ENCODE measurements at regions not wholly inside any gene's neighbourhood (a gene's known extent, or its start where the extent isn't known, plus 50 kb on each side); places are given as distances from the start of the nearest gene placed in this dataset.
"Not testable (repeated sequence)": the region's sequence is repeated elsewhere in the genome, so short reads cannot be mapped to it uniquely, and the experiment has no call there.

- Mint-ChIP-seq H3K36me3 (no peaks in the 10 kb centered on the region), H3K27ac (no peak overlapping the region), H3K27me3 (no peaks in the 10 kb centered on the region), H3K9me3 (no peaks in the 10 kb centered on the region), H3K4me3 (no peak overlapping the region), H3K4me1 (ENCODE audit: unreplicated experiment) (peaks cover 10% of the 10 kb centered on the region)
- no peak for TF ChIP-seq CTCF (conservative IDR thresholded peaks at IDR 0.05)
- DNase-seq (ENCODE audit: extremely low spot score, unreplicated experiment), result no peak
These were observed 134.0 kb upstream of the MARCKS start for GRCh38 chr6:113723182-113723581.

GRCh38 chr6:113724927-113725326 lies 132.2 kb upstream of the MARCKS start:
- DNase-seq (ENCODE audit: extremely low spot score, unreplicated experiment); H3K36me3 Mint-ChIP-seq; H3K9me3 Mint-ChIP-seq; H3K4me3 Mint-ChIP-seq; H3K27me3 Mint-ChIP-seq; H3K27ac Mint-ChIP-seq: not testable (repeated sequence)
- H3K4me1 Mint-ChIP-seq (ENCODE audit: unreplicated experiment), result peaks cover 10% of the 10 kb centered on the region

GRCh38 chr6:113731541-113731940 lies 125.6 kb upstream of the MARCKS start:
- Mint-ChIP-seq H3K4me1 (ENCODE audit: unreplicated experiment) (peaks cover 26% of the 10 kb centered on the region), H3K27ac (no peak overlapping the region), H3K9me3 (peaks cover 5% of the 10 kb centered on the region), H3K36me3 (no peaks in the 10 kb centered on the region), H3K4me3 (no peak overlapping the region), H3K27me3 (no peaks in the 10 kb centered on the region)
- no peak for DNase-seq (ENCODE audit: extremely low spot score, unreplicated experiment)
- no peak for TF ChIP-seq CTCF (conservative IDR thresholded peaks at IDR 0.05)

GRCh38 chr6:113732384-113732966 lies 124.7 kb upstream of the MARCKS start:
- TF ChIP-seq CTCF (conservative IDR thresholded peaks at IDR 0.05), result peak; percentile 74
- peak overlapping the region; percentile 45 for H3K4me3 Mint-ChIP-seq
- H3K9me3 Mint-ChIP-seq, result peaks cover 5% of the 10 kb centered on the region
- H3K4me1 Mint-ChIP-seq (ENCODE audit: unreplicated experiment), result peaks cover 26% of the 10 kb centered on the region
- no peak for DNase-seq (ENCODE audit: extremely low spot score, unreplicated experiment)
- no peaks in the 10 kb centered on the region for H3K27me3 Mint-ChIP-seq
- peak overlapping the region; percentile 2 for H3K27ac Mint-ChIP-seq
- no peaks in the 10 kb centered on the region for H3K36me3 Mint-ChIP-seq

- H3K36me3 Mint-ChIP-seq, result no peaks in the 10 kb centered on the region
- DNase-seq (ENCODE audit: extremely low spot score, unreplicated experiment), result no peak
- no peaks in the 10 kb centered on the region for H3K27me3 Mint-ChIP-seq
- peak overlapping the region; percentile 2 for H3K27ac Mint-ChIP-seq
- peak overlapping the region; percentile 43 for H3K4me3 Mint-ChIP-seq
- peaks cover 5% of the 10 kb centered on the region for H3K9me3 Mint-ChIP-seq
- H3K4me1 Mint-ChIP-seq (ENCODE audit: unreplicated experiment), result peaks cover 22% of the 10 kb centered on the region
- TF ChIP-seq CTCF (conservative IDR thresholded peaks at IDR 0.05), result no peak
These were observed 123.8 kb upstream of the MARCKS start for GRCh38 chr6:113733381-113733780.

- Mint-ChIP-seq H3K27me3 (no peaks in the 10 kb centered on the region), H3K4me1 (ENCODE audit: unreplicated experiment) (peaks cover 22% of the 10 kb centered on the region), H3K4me3 (no peak overlapping the region), H3K36me3 (peaks cover 3% of the 10 kb centered on the region), H3K9me3 (peaks cover 4% of the 10 kb centered on the region), H3K27ac (no peak overlapping the region)
- no peak for TF ChIP-seq CTCF (conservative IDR thresholded peaks at IDR 0.05)
- no peak for DNase-seq (ENCODE audit: extremely low spot score, unreplicated experiment)
These were observed 122.2 kb upstream of the MARCKS start for GRCh38 chr6:113734982-113735381.
